Esophagus muscularis mucosa (tissue), 2 donors: ENCODE measurements at regions not wholly inside any gene's neighbourhood (a gene's known extent, or its start where the extent isn't known, plus 50 kb on each side); places are given as distances from the start of the nearest gene placed in this dataset.

ENCODE experiments used
- POLR2A ChIP-seq: fragments of 450-650 bp; IDR thresholded peaks from one replicate; pipeline ENCODE4 v1.6.1; 2017; ENCODE audit warnings: antibody characterized with exemption, moderate library complexity, mild to moderate bottlenecking, low read depth
- POLR2AphosphoS5 ChIP-seq, 2 donors: sonication (generic); formaldehyde crosslinking; IDR thresholded peaks; one replicate each; pipeline ENCODE4 v1.6.1; 2017; ENCODE audit warnings: antibody characterized with exemption in 2 of 2

- TF ChIP-seq POLR2AphosphoS5 (IDR thresholded peaks at IDR 0.05) (no peak), POLR2A (no peak)
Observed at GRCh38 chr6:115609111-115609510, 451.6 kb downstream of the FRK start.
